A673 (cell line): ENCODE measurements at regions not wholly inside any gene's neighbourhood (a gene's known extent, or its start where the extent isn't known, plus 50 kb on each side); places are given as distances from the start of the nearest gene placed in this dataset.

ENCODE experiments used
- BruUV-seq: library from RNA; stranded (reverse); fragments of 400-500 nt; replicated peaks from 2 replicates; lab custom pipeline; 2021; lab: Mats Ljungman, UMichigan
- CTCF ChIA-PET: fragments of 300-600 bp; sonication (Branson Sonifier 250); formaldehyde crosslinking; loops from one replicate; lab custom pipeline; 2022; ENCODE audit warnings: antibody characterized with exemption; lab: Charles Lee
- POLR2A ChIA-PET: fragments of 300-600 bp; sonication (Branson Sonifier 250); formaldehyde crosslinking; loops from one replicate; lab custom pipeline; 2022; ENCODE audit warnings: antibody characterized with exemption; ENCODE audit not compliant: low non-redundant PET; lab: Charles Lee
- DNase-seq: peaks from one replicate; pipeline ENCODE4 v3.0.0-alpha.2; 2015; ENCODE audit warnings: low spot score
- H3K27ac ChIP-seq: fragments of 200-600 bp; sonication (generic); 2 replicates; pipeline ENCODE4 v1.5.1; 2016; ENCODE audit warnings: mixed run types, low read depth, mild to moderate bottlenecking, mixed read lengths, antibody characterized with exemption, low read length; ENCODE audit not compliant: poor library complexity, severe bottlenecking
- H3K27me3 ChIP-seq: fragments of 200-600 bp; sonication (generic); replicated peaks from 2 replicates; pipeline ENCODE4 v1.6.1; 2017; ENCODE audit warnings: mixed run types, low read depth, mild to moderate bottlenecking, mixed read lengths, antibody characterized with exemption, low read length; ENCODE audit not compliant: insufficient read depth, poor library complexity
- H3K36me3 ChIP-seq: fragments of 200-600 bp; sonication (generic); 2 replicates; pipeline ENCODE4 v1.6.1; 2016; ENCODE audit warnings: mixed run types, mild to moderate bottlenecking, mixed read lengths, antibody characterized with exemption, low read length; ENCODE audit not compliant: insufficient read depth, poor library complexity, severe bottlenecking
- H3K4me1 ChIP-seq: fragments of 200-600 bp; sonication (generic); 2 replicates; pipeline ENCODE4 v1.6.1; 2017; ENCODE audit warnings: mixed run types, mild to moderate bottlenecking, mixed read lengths, antibody characterized with exemption, low read length; ENCODE audit not compliant: insufficient read depth, poor library complexity, severe bottlenecking
- H3K4me3 ChIP-seq: fragments of 200-600 bp; sonication (generic); 2 replicates; pipeline ENCODE4 v1.5.1; 2016; ENCODE audit warnings: low read depth, mixed run types, mild to moderate bottlenecking, mixed read lengths, low read length; ENCODE audit not compliant: poor library complexity, severe bottlenecking
- H3K9me3 ChIP-seq: fragments of 200-600 bp; sonication (generic); 2 replicates; pipeline ENCODE4 v1.6.1; 2016; ENCODE audit warnings: mixed run types, low read depth, mild to moderate bottlenecking, mixed read lengths, antibody characterized with exemption, low read length; ENCODE audit not compliant: poor library complexity, severe bottlenecking
- CTCF ChIP-seq: fragments of 300-800, 200-600 bp; sonication (generic); conservative IDR thresholded peaks from 2 replicates; pipeline ENCODE4 v1.5.1; 2017; ENCODE audit warnings: low read depth, mild to moderate bottlenecking, antibody characterized with exemption, low read length, moderate library complexity, mixed read lengths
- EZH2 ChIP-seq: fragments of 200-600 bp; sonication (generic); IDR thresholded peaks from 2 replicates; pipeline ENCODE4 v1.6.1; 2017; ENCODE audit warnings: borderline replicate concordance, low read depth, mild to moderate bottlenecking, mixed read lengths, antibody characterized with exemption, low read length; ENCODE audit not compliant: poor library complexity, severe bottlenecking
- intact Hi-C: fragments of 100-400 bp; cut with micrococcal nuclease; formaldehyde crosslinking; loops from one replicate; pipeline ENCODE4 v1.10.0; 2022; ENCODE audit not compliant: unreplicated experiment

GRCh38 chr20:11808841-11809240 lies 108.9 kb upstream of the BTBD3 start:
- intact Hi-C loops: no loop called here
- Histone ChIP-seq H3K4me1 (no peaks in the 10 kb centered on the region), H3K36me3 (no peaks in the 10 kb centered on the region), H3K27me3 (no peaks in the 10 kb centered on the region), H3K4me3 (no peak overlapping the region), H3K9me3 (no peaks in the 10 kb centered on the region), H3K27ac (no peak overlapping the region)
- no TSS peak for BruUV-seq
- POLR2A ChIA-PET: no interaction called here
- TF ChIP-seq EZH2 (no peak), CTCF (no peak)
- CTCF ChIA-PET: no interaction called here
- DNase-seq: no peak

DNA sequence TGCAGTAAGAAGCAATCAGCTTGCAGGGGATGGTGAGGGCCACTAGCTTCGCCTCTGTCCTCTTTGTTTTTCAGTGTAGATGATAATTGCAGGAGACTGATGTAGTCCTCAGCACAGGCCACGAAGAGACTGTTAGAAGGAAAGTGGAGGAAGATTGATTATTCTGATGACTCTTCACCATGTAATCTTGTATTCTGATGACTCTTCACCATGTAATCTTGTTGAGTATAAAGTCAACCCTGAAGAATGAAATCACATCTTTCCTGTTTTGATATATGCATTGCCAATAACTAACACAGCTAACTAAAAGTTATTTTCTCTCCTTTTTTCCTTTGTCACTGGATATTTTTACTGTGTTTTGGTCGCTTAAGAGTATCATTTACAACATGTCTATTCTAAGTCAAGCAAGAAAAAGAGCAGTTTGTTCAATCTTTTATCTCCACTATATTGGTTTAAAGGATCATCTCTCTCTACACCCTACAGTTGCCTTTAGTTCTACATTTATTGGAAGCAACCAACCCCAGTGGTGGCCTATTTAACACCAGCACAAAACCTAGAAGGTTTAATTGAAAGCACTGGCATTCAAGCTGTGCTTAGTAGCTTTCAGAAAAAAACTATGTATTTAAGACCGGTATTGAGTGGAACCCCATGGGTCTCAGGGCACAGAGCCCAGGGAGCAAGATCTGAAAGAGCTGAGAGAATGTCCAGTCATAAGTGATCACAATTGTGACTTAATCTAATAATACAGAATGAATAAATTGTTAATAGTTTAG lies 107.2 kb upstream of the BTBD3 start:
- DNase-seq: peak; percentile 15
- no peak overlapping the region for H3K27ac ChIP-seq

GRCh38 chr20:11813106-11813890 lies 104.4 kb upstream of the BTBD3 start:
- CTCF ChIA-PET: no interaction called here
- intact Hi-C loops: no loop called here
- no peak for DNase-seq

More for the DNA sequence above, 107.2 kb upstream of the BTBD3 start:
- ChIA-PET POLR2A (no interaction called here), CTCF (no interaction called here)
- intact Hi-C loops: no loop called here
- H3K9me3 ChIP-seq: no peaks in the 10 kb centered on the region
- no peaks in the 10 kb centered on the region for H3K4me1 ChIP-seq
- no peaks in the 10 kb centered on the region for H3K36me3 ChIP-seq
- no TSS peak for BruUV-seq
- no peaks in the 10 kb centered on the region for H3K27me3 ChIP-seq
- TF ChIP-seq CTCF (no peak), EZH2 (no peak)
- no peak overlapping the region for H3K4me3 ChIP-seq

More at GRCh38 chr20:11813106-11813890, 104.4 kb upstream of the BTBD3 start:
- no peaks in the 10 kb centered on the region for H3K4me1 ChIP-seq
- no peak overlapping the region for H3K27ac ChIP-seq
- H3K4me3 ChIP-seq: no peak overlapping the region
- no peaks in the 10 kb centered on the region for H3K36me3 ChIP-seq
- no TSS peak for BruUV-seq
- no peaks in the 10 kb centered on the region for H3K9me3 ChIP-seq
- POLR2A ChIA-PET: no interaction called here
- no peak for TF ChIP-seq EZH2
- no peak for TF ChIP-seq CTCF
- H3K27me3 ChIP-seq: no peaks in the 10 kb centered on the region
